SK-N-SH treated with all-trans-retinoic acid at 6 μM for 48 hours (cell line): ENCODE measurements at regions not wholly inside any gene's neighbourhood (a gene's known extent, or its start where the extent isn't known, plus 50 kb on each side); places are given as distances from the start of the nearest gene placed in this dataset.

ENCODE experiments used
- ATAC-seq: fragments of 200-7000 bp; cut with Tn5 transposase; 3 replicates; pipeline ENCODE4 v1.9.1; 2020; ENCODE audit warnings: mild to moderate bottlenecking, moderate library complexity
- BACH2 ChIP-seq: fragments of 250-450 bp; sonication (Bioruptor Pico); IDR thresholded peaks from 2 replicates; pipeline ENCODE4 v1.9.0; 2021; ENCODE audit warnings: mild to moderate bottlenecking, borderline replicate concordance
- CSDC2 ChIP-seq: fragments of 250-450 bp; sonication (Bioruptor Pico); IDR thresholded peaks from 2 replicates; pipeline ENCODE4 v1.5.0; 2020; ENCODE audit warnings: mild to moderate bottlenecking, moderate library complexity
- CSRNP3 ChIP-seq: fragments of 250-450 bp; sonication (Bioruptor Pico); IDR thresholded peaks from 2 replicates; pipeline ENCODE4 v1.5.1; 2021; ENCODE audit warnings: mild to moderate bottlenecking, moderate library complexity
- ESRRG ChIP-seq: fragments of 250-450 bp; sonication (Bioruptor Pico); IDR thresholded peaks from 2 replicates; pipeline ENCODE4 v1.6.1; 2021; ENCODE audit warnings: mild to moderate bottlenecking
- ISL1 ChIP-seq: fragments of 250-450 bp; sonication (Bioruptor Pico); IDR thresholded peaks from 2 replicates; pipeline ENCODE4 v2.1.2; 2022; ENCODE audit warnings: mild to moderate bottlenecking, moderate library complexity
- OSR1 ChIP-seq: fragments of 250-450 bp; sonication (Bioruptor Pico); IDR thresholded peaks from 2 replicates; pipeline ENCODE4 v1.8.0; 2022; ENCODE audit warnings: moderate library complexity, mild to moderate bottlenecking, inconsistent platforms
- PPARA ChIP-seq: fragments of 250-450 bp; sonication (Bioruptor Pico); IDR thresholded peaks from 2 replicates; pipeline ENCODE4 v1.5.0; 2020; ENCODE audit warnings: mild to moderate bottlenecking, borderline replicate concordance
- RARB ChIP-seq: fragments of 250-450 bp; sonication (Bioruptor Pico); IDR thresholded peaks from 2 replicates; pipeline ENCODE4 v1.8.0; 2021; ENCODE audit warnings: mild to moderate bottlenecking, moderate library complexity
- SNAI2 ChIP-seq: fragments of 250-450 bp; sonication (Bioruptor Pico); IDR thresholded peaks from 2 replicates; pipeline ENCODE4 v1.5.0; 2020; ENCODE audit warnings: mild to moderate bottlenecking, moderate library complexity
- TCF4 ChIP-seq: fragments of 250-450 bp; sonication (Bioruptor Pico); IDR thresholded peaks from 2 replicates; pipeline ENCODE4 v1.8.0; 2021; ENCODE audit warnings: mild to moderate bottlenecking, moderate library complexity, borderline replicate concordance
- TOX ChIP-seq: fragments of 250-450 bp; sonication (Bioruptor Pico); IDR thresholded peaks from 2 replicates; pipeline ENCODE4 v1.8.0; 2021; ENCODE audit warnings: mild to moderate bottlenecking, moderate library complexity, borderline replicate concordance
- TSHZ2 ChIP-seq: fragments of 250-450 bp; sonication (Bioruptor Pico); IDR thresholded peaks from 2 replicates; pipeline ENCODE4 v1.5.0; 2020; ENCODE audit warnings: mild to moderate bottlenecking, moderate library complexity
- ZC3H10 ChIP-seq: fragments of 250-450 bp; sonication (Bioruptor Pico); IDR thresholded peaks from 2 replicates; pipeline ENCODE4 v1.5.1; 2021; ENCODE audit warnings: mild to moderate bottlenecking, moderate library complexity
- ZFP3 ChIP-seq: fragments of 250-450 bp; sonication (Bioruptor Pico); IDR thresholded peaks from 2 replicates; pipeline ENCODE4 v1.5.0; 2020; ENCODE audit warnings: mild to moderate bottlenecking, moderate library complexity
- ZFP30 ChIP-seq: fragments of 450-650 bp; formaldehyde crosslinking; IDR thresholded peaks from 2 replicates; pipeline ENCODE4 v1.5.0; 2022; ENCODE audit warnings: mild to moderate bottlenecking, moderate library complexity
- ZNF565 ChIP-seq: fragments of 450-650 bp; formaldehyde crosslinking; conservative IDR thresholded peaks from 2 replicates; pipeline ENCODE4 v1.5.0; 2020; ENCODE audit warnings: low read depth, mild to moderate bottlenecking, moderate library complexity
- ZNF70 ChIP-seq: fragments of 450-650 bp; formaldehyde crosslinking; IDR thresholded peaks from 2 replicates; pipeline ENCODE4 v1.5.0; 2020; ENCODE audit warnings: mild to moderate bottlenecking, moderate library complexity
- TF ChIP-seq, protein P1 (sequence below): fragments of 250-450 bp; sonication (Bioruptor Pico); IDR thresholded peaks from 2 replicates; pipeline ENCODE4 v1.5.1; 2020; ENCODE audit warnings: low read depth, mild to moderate bottlenecking, moderate library complexity
- TF ChIP-seq, protein P2 (sequence below): fragments of 250-450 bp; sonication (Bioruptor Pico); IDR thresholded peaks from 2 replicates; pipeline ENCODE4 v1.8.0; 2020; ENCODE audit warnings: mild to moderate bottlenecking, moderate library complexity, borderline replicate concordance
- TF ChIP-seq, protein P3 (sequence below): fragments of 250-450 bp; sonication (Bioruptor Pico); IDR thresholded peaks from 2 replicates; pipeline ENCODE4 v1.8.0; 2021; ENCODE audit warnings: low read depth, mild to moderate bottlenecking, moderate library complexity, borderline replicate concordance

DNA sequence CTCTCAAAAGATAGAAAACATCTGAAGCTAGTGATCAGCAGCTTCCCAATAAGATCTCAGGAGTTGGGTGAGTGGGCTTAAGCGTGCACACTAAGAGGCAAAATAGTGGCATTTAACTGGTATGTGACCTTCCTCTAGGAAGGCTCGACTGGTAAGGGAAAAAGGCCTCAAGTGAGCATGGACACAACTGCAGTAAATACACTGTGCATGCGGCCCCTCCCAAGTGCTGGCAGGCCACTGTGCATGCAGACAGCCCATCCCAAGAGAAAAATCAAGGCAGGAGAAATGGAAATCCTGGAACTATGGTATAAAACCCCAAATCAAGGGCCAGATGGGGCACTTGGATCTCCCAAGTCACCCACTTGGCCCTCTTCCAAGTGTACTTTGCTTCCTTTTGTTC, 112.7 kb downstream of the SMC2 start (continued):
- no peak for TF ChIP-seq TSHZ2
- TF ChIP-seq CSDC2 (CRISPR knock-in tag) = no peak

GRCh38 chr9:104209387-104209786, 115.3 kb downstream of the SMC2 start:
- no peak for ATAC-seq
- TF ChIP-seq, protein P1, sequence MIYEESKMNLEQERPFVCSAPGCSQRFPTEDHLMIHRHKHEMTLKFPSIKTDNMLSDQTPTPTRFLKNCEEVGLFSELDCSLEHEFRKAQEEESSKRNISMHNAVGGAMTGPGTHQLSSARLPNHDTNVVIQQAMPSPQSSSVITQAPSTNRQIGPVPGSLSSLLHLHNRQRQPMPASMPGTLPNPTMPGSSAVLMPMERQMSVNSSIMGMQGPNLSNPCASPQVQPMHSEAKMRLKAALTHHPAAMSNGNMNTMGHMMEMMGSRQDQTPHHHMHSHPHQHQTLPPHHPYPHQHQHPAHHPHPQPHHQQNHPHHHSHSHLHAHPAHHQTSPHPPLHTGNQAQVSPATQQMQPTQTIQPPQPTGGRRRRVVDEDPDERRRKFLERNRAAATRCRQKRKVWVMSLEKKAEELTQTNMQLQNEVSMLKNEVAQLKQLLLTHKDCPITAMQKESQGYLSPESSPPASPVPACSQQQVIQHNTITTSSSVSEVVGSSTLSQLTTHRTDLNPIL (CRISPR knock-in tag) = no peak
- TF ChIP-seq BACH2 (CRISPR knock-in tag) (no peak), ESRRG (no peak), ZFP30 (no peak), ISL1 (CRISPR knock-in tag) (no peak), TSHZ2 (no peak), CSDC2 (CRISPR knock-in tag) (no peak), ZC3H10 (no peak), PPARA (CRISPR knock-in tag) (no peak), TOX (CRISPR knock-in tag) (no peak), ZFP3 (CRISPR knock-in tag) (no peak), OSR1 (no peak), ZNF70 (CRISPR knock-in tag) (no peak), RARB (CRISPR knock-in tag) (no peak), SNAI2 (CRISPR knock-in tag) (no peak), CSRNP3 (CRISPR knock-in tag) (no peak), TCF4 (CRISPR knock-in tag) (no peak)
- TF ChIP-seq, protein P2, sequence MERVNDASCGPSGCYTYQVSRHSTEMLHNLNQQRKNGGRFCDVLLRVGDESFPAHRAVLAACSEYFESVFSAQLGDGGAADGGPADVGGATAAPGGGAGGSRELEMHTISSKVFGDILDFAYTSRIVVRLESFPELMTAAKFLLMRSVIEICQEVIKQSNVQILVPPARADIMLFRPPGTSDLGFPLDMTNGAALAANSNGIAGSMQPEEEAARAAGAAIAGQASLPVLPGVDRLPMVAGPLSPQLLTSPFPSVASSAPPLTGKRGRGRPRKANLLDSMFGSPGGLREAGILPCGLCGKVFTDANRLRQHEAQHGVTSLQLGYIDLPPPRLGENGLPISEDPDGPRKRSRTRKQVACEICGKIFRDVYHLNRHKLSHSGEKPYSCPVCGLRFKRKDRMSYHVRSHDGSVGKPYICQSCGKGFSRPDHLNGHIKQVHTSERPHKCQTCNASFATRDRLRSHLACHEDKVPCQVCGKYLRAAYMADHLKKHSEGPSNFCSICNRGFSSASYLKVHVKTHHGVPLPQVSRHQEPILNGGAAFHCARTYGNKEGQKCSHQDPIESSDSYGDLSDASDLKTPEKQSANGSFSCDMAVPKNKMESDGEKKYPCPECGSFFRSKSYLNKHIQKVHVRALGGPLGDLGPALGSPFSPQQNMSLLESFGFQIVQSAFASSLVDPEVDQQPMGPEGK (CRISPR knock-in tag) = no peak
- TF ChIP-seq, protein P3, sequence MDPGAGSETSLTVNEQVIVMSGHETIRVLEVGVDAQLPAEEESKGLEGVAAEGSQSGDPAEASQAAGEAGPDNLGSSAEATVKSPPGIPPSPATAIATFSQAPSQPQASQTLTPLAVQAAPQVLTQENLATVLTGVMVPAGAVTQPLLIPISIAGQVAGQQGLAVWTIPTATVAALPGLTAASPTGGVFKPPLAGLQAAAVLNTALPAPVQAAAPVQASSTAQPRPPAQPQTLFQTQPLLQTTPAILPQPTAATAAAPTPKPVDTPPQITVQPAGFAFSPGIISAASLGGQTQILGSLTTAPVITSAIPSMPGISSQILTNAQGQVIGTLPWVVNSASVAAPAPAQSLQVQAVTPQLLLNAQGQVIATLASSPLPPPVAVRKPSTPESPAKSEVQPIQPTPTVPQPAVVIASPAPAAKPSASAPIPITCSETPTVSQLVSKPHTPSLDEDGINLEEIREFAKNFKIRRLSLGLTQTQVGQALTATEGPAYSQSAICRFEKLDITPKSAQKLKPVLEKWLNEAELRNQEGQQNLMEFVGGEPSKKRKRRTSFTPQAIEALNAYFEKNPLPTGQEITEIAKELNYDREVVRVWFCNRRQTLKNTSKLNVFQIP (CRISPR knock-in tag) = no peak
- TF ChIP-seq, all 23 proteins: peak for 0

GRCh38 chr9:104227108-104227507, 133.0 kb downstream of the SMC2 start:
- TF ChIP-seq, protein P3 (CRISPR knock-in tag) = no peak
- TF ChIP-seq, protein P1 (CRISPR knock-in tag) = no peak
- TF ChIP-seq ZNF565 (CRISPR knock-in tag) = no peak
- TF ChIP-seq ISL1 (CRISPR knock-in tag) = peak; percentile 33; the same call in 1 of the 2 replicates
- TF ChIP-seq, all 23 proteins: peak for 1
- no peak; the same call in 2 of the 3 replicates for ATAC-seq
